Activated CD8-positive, alpha-beta memory T cell treated with anti-CD3 and anti-CD28 coated beads, Interleukin-2, amount 10 ng/mL, durations not matched to agents 7 days and 5 days (primary cell): ENCODE measurements at regions not wholly inside any gene's neighbourhood (a gene's known extent, or its start where the extent isn't known, plus 50 kb on each side); places are given as distances from the start of the nearest gene placed in this dataset.

Experiments used
- ATAC-seq: fragments of 150-1000 bp; cut with Tn5 transposase; one replicate; pipeline ENCODE4 v1.10.0; 2021; ENCODE audit warnings: moderate library complexity
- CTCF ChIA-PET: fragments of 350-600 bp; sonication (Branson Sonifier 250); formaldehyde crosslinking; loops from one replicate; lab custom pipeline; 2021; ENCODE audit warnings: antibody characterized with exemption; lab: Charles Lee
- DNase-seq: peaks from one replicate; pipeline ENCODE4 v3.0.0-alpha.2; 2020
- H3K27ac Mint-ChIP-seq: one replicate; pipeline ENCODE4 v1.8.0; 2021; ENCODE audit warnings: mild to moderate bottlenecking, mixed read lengths
- H3K27me3 Mint-ChIP-seq: one replicate; pipeline ENCODE4 v1.8.0; 2021; ENCODE audit warnings: mixed read lengths
- H3K36me3 Mint-ChIP-seq: one replicate; pipeline ENCODE4 v1.8.0; 2021; ENCODE audit warnings: mild to moderate bottlenecking, mixed read lengths
- H3K4me1 Mint-ChIP-seq: one replicate; pipeline ENCODE4 v1.8.0; 2021; ENCODE audit warnings: mixed read lengths
- H3K4me3 Mint-ChIP-seq: one replicate; pipeline ENCODE4 v1.8.0; 2021; ENCODE audit warnings: mild to moderate bottlenecking, moderate library complexity, mixed read lengths
- H3K9me3 Mint-ChIP-seq: one replicate; pipeline ENCODE4 v1.8.0; 2022; ENCODE audit warnings: low read depth, mixed read lengths

DNA sequence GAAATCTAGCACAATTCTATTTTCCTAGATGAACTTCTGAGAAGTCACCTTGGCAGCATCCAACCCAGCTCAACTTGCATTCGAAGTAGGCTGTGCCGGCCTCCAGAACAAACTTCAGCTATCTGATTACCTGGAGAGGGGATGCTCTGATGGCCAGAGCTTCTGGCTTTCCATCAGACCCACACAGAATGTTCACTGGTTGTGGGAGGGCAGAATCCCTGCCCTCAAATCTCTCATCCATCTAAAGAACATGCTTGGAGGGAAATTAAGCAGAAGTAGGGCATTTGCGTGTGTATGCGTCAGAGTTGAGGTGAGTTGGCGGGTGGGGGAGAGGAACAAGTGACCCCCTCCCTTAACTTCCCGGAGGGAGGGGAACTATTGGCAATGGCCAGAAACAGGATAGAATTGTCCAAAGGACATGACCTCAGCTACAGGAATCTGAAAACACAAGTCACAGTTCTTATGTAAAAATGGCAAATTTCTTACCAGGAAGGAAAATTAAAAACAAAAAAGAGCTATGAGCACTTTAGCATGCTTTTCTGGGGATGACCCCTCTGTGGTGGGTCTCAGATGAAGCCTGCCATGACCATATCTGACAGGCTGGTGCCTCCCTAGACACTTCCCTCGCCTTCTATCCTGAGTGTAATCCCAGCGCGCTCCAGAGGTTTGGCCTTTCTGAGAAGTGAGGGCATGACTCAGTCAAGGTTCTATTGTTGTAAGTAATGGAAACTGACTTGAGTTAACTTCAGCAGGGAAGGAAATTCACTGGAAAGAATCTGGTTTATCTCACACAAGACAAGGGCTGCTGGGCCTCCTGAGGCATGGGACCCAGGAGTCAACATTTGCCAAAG, 278.8 kb downstream of the RPS24 start:
- no peaks in the 10 kb centered on the region for H3K36me3 Mint-ChIP-seq
- no peaks in the 10 kb centered on the region for H3K4me1 Mint-ChIP-seq
- CTCF ChIA-PET: no interaction called here
- ATAC-seq (no peak), DNase-seq (peak; percentile 12)
- H3K9me3 Mint-ChIP-seq: no peaks in the 10 kb centered on the region
- H3K4me3 Mint-ChIP-seq: no peak overlapping the region
- peaks cover 9% of the 10 kb centered on the region for H3K27me3 Mint-ChIP-seq
- no peak overlapping the region for H3K27ac Mint-ChIP-seq

DNA sequence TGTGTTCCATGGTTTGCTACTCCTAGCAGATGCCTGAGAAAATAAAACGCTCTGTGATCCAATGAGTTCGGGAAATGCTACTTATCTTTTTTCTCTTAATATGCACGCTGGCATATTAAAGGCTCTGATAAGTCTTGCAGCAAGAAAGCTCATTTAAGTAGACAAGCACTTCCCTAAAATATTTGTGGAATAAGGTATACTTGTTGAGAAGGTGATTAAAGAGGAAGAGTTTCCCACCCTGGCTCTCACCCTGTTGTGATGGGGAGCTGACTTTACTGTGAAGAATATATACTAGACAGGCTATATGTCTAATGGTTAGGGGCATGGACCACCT, 279.4 kb downstream of the RPS24 start:
- H3K4me3 Mint-ChIP-seq: no peak overlapping the region
- H3K36me3 Mint-ChIP-seq: no peaks in the 10 kb centered on the region
- ATAC-seq (no peak), DNase-seq (no peak)
- H3K27me3 Mint-ChIP-seq: peaks cover 9% of the 10 kb centered on the region
- CTCF ChIA-PET: interaction anchor here (1.0 to 1.4 kb wide), 2 partner anchors 9 to 10 kb away, joined by 3 to 6 read pairs; no protein-coding TSS in a partner anchor
- H3K9me3 Mint-ChIP-seq: no peaks in the 10 kb centered on the region
- no peaks in the 10 kb centered on the region for H3K4me1 Mint-ChIP-seq
- H3K27ac Mint-ChIP-seq: no peak overlapping the region

DNA sequence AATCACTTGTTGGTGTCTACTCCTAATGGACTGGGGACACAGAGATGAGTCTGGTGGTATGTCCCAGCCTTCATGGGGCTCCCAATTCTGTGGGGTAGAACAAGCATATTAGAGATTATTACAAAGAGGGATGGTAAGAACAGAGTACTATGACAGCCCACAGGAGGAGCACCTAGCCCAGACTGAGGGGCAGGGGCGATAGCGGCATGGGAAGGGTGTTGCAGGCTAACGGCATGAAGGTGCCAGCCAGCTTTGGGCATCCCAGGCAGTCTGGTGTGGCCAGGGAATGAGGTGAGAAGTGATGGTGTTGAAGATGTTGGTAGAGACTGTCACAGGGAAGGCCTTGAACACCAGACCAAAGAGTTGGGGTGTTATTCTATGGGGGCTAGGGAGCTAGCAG, 280.0 kb downstream of the RPS24 start:
- Mint-ChIP-seq H3K4me3 (no peak overlapping the region), H3K27me3 (peaks cover 7% of the 10 kb centered on the region), H3K36me3 (no peaks in the 10 kb centered on the region), H3K9me3 (no peaks in the 10 kb centered on the region), H3K27ac (no peak overlapping the region), H3K4me1 (no peaks in the 10 kb centered on the region)
- DNase-seq (peak; percentile 28), ATAC-seq (no peak)
- CTCF ChIA-PET: interaction anchor here (1.0 to 1.4 kb wide), 2 partner anchors 10 to 11 kb away, joined by 3 to 6 read pairs; no protein-coding TSS in a partner anchor

DNA sequence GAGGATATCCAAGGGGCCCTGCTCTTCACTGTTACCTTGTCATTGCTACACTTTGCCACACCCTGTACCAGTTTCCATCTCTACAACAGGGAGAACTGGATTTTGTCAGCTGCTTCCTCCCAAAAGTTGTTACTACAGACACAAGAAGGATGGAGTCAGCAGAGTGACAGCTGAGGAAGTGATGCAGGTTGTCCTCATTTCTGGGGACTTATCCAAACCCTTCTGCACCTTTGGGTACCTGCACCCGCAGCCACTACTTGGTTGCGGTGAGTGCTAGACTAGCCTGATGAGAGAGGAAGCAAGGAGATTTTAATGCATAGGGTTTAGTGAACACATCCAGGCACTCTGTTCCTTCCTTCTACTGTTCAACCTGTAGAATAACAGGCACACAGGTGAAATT, 281.0 kb downstream of the RPS24 start:
- CTCF ChIA-PET: no interaction called here

DNA sequence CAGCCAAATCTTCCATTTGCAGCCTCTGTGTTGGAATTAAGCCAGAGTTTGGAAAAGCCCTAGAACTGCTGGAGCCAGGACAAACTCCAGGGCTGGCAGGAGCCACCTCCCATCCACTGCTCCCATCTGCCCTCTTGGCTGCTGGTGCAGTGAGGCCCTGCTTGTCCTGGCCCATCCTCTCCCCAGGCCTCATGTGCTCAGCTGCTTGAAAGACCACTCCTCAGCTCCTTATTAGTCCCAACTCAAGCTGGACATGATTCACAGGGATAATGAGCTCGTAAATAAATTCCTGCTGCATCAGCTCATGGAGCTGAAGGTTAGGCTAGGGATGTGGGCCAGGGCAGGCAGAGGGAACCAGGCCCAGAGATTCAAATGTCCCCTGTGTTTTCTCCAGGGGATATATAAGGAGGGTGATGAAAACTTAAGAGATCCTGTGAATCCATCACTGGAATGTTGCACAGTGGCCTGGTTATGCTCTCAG, 282.8 kb downstream of the RPS24 start:
- DNase-seq (peak; percentile 23), ATAC-seq (no peak)
- Mint-ChIP-seq H3K4me1 (no peaks in the 10 kb centered on the region), H3K27me3 (no peaks in the 10 kb centered on the region), H3K36me3 (no peaks in the 10 kb centered on the region), H3K27ac (no peak overlapping the region), H3K9me3 (no peaks in the 10 kb centered on the region), H3K4me3 (no peak overlapping the region)
- CTCF ChIA-PET: interaction anchor here (0.9 kb wide), 1 partner anchor 14 kb away, joined by 3 read pairs; no protein-coding TSS in a partner anchor

More for the DNA sequence above, 281.0 kb downstream of the RPS24 start:
- no peaks in the 10 kb centered on the region for H3K4me1 Mint-ChIP-seq
- DNase-seq (peak; percentile 33), ATAC-seq (no peak)
- H3K9me3 Mint-ChIP-seq: no peaks in the 10 kb centered on the region
- H3K27ac Mint-ChIP-seq: no peak overlapping the region
- no peak overlapping the region for H3K4me3 Mint-ChIP-seq
- no peaks in the 10 kb centered on the region for H3K36me3 Mint-ChIP-seq
- H3K27me3 Mint-ChIP-seq: no peaks in the 10 kb centered on the region

DNA sequence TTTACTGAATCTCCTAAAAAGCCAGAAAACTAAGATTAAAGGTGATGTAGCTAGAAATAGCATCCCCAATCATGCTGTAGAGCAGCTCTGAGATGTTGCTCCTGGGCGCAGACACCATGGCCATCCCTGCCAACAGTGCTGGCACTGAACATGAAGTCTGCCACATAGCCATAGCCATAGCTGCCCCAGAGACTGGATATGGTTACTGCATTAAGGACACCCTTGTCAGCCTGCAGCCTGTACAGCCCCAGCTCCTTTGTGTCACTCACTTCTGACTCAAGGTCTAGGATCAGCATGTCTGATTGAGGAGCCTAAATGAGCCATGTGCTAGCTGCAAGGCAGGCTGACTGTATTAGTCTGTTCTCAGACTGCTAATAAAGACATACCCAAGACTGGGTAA, 284.6 kb downstream of the RPS24 start:
- peak; percentile 7 for DNase-seq
- peaks cover 3% of the 10 kb centered on the region for H3K27me3 Mint-ChIP-seq
- ATAC-seq: no peak
- H3K9me3 Mint-ChIP-seq: no peaks in the 10 kb centered on the region
- peaks cover 1% of the 10 kb centered on the region for H3K4me1 Mint-ChIP-seq
- CTCF ChIA-PET: no interaction called here
- H3K4me3 Mint-ChIP-seq: no peak overlapping the region
- H3K36me3 Mint-ChIP-seq: no peaks in the 10 kb centered on the region
- no peak overlapping the region for H3K27ac Mint-ChIP-seq

DNA sequence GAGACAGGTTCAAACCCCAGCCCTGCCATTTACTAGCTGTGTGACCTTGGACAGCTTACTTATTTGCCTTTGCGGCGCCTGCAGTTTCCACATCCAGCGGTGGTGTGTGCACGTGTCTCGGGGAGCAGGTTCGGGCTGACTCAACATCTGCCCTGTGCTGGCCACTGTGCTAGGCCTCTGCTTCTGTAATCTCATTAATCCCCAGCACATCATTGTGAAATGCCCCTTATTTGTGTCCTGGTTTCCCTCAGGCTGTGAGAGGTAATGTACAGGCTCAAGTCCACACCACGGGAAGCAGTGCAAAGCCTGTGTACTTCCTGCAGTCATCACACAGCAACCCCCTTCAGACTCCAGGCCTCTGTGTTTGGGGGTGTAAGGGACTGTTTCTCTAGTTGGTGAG, 285.7 kb downstream of the RPS24 start:
- ATAC-seq: no peak
- Mint-ChIP-seq H3K27me3 (peaks cover 9% of the 10 kb centered on the region), H3K4me1 (peaks cover 2% of the 10 kb centered on the region), H3K4me3 (no peak overlapping the region), H3K36me3 (no peaks in the 10 kb centered on the region), H3K27ac (no peak overlapping the region), H3K9me3 (no peaks in the 10 kb centered on the region)
- CTCF ChIA-PET: no interaction called here
- peak; percentile 18 for DNase-seq

DNA sequence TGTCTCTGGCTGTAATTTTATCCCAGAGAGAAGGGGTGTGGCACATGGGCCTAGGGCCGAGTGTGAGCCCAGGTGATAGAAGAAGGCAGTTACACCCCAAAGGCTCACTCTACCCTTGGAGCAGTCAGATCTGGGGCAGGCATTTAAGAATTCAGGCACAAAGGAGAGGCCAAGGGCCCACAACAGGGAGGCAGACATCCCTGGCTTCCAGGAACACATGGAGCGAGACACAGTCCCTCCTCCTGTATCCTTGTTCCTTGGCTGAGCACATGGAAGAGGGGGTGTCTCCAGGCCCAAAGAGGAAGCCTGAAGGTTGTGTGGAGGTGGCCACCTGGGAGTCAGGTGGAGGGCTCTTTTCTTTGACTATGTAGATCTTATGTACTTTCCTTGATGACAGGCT, 286.2 kb downstream of the RPS24 start:
- DNase-seq (no peak), ATAC-seq (no peak)
- no peaks in the 10 kb centered on the region for H3K36me3 Mint-ChIP-seq
- H3K27ac Mint-ChIP-seq: no peak overlapping the region
- peaks cover 2% of the 10 kb centered on the region for H3K4me1 Mint-ChIP-seq
- H3K9me3 Mint-ChIP-seq: no peaks in the 10 kb centered on the region
- peaks cover 11% of the 10 kb centered on the region for H3K27me3 Mint-ChIP-seq
- no peak overlapping the region for H3K4me3 Mint-ChIP-seq
- CTCF ChIA-PET: no interaction called here

DNA sequence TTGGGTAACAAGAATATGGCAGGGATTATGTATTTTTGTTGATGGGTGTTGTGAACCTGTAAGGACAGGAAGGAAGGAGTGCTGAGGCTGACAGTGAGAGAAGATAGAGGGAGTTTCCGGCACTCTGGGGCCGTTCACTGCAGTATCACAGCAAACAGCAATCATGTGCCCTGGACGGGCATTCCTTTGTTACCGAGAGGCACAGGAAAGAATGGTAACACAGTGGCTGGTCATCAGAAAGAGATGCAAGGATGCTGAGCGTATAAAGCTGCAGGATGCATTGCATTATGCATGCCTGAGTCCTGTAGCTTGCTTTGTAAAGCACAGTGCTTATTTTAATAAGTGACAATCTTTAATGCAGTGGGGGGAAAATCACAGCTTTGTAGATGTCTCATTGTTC, 286.8 kb downstream of the RPS24 start:
- peaks cover 4% of the 10 kb centered on the region for H3K9me3 Mint-ChIP-seq
- no peak overlapping the region for H3K4me3 Mint-ChIP-seq
- DNase-seq (no peak), ATAC-seq (no peak)
- H3K36me3 Mint-ChIP-seq: peaks cover 2% of the 10 kb centered on the region
- CTCF ChIA-PET: no interaction called here
- H3K27me3 Mint-ChIP-seq: peaks cover 16% of the 10 kb centered on the region
- peaks cover 2% of the 10 kb centered on the region for H3K4me1 Mint-ChIP-seq
- H3K27ac Mint-ChIP-seq: no peak overlapping the region

DNA sequence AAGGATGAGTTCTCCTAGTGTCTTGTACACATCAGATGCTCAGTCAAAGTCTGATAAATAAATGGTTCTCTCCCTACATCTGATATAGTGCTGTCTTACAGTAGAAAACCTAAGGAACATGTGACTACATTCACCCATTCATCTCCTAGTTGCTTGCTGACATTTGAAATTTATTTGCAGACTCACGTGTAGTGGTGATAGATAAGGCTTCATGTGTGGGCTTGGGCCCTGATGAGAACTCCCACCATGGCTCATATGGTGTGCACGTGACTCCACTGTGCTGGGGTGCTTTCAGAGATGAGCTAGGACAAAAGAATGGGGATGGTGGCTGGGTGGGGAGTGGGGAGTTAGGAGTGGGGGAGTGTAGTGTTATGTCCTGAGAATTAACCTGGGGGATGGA, 287.3 kb downstream of the RPS24 start:
- DNase-seq (no peak), ATAC-seq (no peak)
- Mint-ChIP-seq H3K4me3 (no peak overlapping the region), H3K27ac (no peak overlapping the region), H3K9me3 (peaks cover 6% of the 10 kb centered on the region), H3K4me1 (peaks cover 2% of the 10 kb centered on the region), H3K36me3 (peaks cover 2% of the 10 kb centered on the region), H3K27me3 (peaks cover 17% of the 10 kb centered on the region)
- CTCF ChIA-PET: no interaction called here

DNA sequence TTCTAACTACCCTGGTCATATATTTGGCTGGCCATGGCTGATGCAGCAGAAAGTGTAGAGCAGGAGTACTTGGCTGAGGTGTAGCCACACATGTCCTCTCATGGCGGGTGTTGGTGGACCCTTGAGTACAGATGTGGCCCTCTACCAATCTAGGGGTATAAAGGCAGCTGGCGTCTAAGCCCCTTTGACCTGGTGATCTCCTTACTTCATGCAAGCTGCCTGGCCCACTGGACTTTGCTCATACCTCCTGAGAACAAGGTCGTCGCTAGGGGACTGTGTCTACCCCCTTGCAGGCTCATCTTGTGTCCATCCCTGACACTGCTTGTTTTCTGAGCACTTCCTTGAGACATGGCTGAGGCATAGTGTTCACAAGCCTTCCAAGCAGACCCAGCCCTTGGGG, 287.8 kb downstream of the RPS24 start:
- CTCF ChIA-PET: no interaction called here
- DNase-seq: no peak
- Mint-ChIP-seq H3K27ac (no peak overlapping the region), H3K36me3 (peaks cover 5% of the 10 kb centered on the region), H3K4me3 (no peak overlapping the region), H3K4me1 (peaks cover 5% of the 10 kb centered on the region), H3K9me3 (peaks cover 10% of the 10 kb centered on the region), H3K27me3 (peaks cover 17% of the 10 kb centered on the region)
- no peak for ATAC-seq

DNA sequence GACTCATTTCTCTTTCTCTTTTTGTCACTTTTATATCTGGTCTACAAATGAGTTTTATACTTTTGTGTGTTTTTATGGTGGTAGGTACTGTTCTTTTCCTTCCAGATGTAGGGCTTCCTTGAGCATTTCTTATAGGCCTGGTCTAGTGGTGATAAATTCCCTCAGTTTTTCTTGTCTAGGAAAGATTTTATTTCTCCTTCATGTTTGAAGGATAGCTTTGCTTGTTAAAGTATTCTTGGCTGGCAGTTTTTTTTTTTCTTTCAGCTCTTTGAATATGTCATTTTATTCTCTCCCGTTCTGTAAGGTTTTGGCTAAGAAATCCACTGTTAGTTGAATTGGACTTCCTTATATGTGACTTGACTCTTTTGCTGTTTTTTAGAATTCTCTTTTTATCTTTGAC, 292.7 kb downstream of the RPS24 start:
- Mint-ChIP-seq H3K36me3 (peaks cover 8% of the 10 kb centered on the region), H3K27ac (no peak overlapping the region), H3K4me1 (peaks cover 5% of the 10 kb centered on the region), H3K9me3 (peaks cover 19% of the 10 kb centered on the region), H3K27me3 (peaks cover 23% of the 10 kb centered on the region), H3K4me3 (no peak overlapping the region)
- CTCF ChIA-PET: no interaction called here
- no peak for ATAC-seq
- DNase-seq: no peak

DNA sequence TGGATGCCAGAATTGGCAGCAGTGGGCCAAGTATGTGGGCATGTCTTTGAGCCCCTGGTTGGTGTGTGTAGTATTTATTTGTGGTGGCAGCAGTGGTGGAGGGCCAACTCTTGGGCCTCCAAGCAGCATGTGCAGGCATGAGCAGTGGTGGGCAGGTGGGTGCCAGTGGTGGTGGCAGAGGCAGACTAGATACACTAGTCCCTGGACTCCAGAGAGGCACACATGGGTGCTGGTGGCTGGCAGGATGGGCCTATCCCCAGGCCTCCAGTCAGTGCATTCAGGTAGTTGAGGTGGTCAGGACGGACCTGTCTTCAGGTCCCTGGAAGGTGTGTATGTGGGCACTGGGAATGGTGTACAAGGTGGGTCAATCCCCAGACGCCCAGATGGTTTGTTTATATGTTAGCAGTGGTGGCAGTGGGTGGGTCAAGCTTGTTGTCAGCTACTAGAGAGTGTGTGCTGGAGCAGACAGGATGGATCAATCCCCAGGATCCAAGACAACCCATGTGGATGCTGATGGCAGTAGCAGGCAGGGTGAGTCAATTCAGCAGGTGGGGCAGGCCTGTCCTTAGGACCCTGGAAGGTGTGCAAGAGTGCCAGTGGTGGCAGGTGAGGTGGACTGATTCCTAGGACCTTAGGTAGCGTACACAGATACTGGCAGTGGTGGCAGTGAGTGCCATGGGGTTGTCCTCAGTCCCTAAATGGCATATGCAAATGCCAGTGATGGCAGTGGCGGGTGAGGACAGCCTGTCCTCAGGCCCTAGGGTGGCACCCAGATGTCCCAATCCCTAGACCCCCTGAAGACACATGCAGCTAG, 294.3 kb downstream of the RPS24 start:
- CTCF ChIA-PET: no interaction called here
- Mint-ChIP-seq H3K4me1 (peaks cover 5% of the 10 kb centered on the region), H3K36me3 (peaks cover 8% of the 10 kb centered on the region), H3K27me3 (peaks cover 23% of the 10 kb centered on the region), H3K27ac (no peak overlapping the region), H3K4me3 (no peak overlapping the region), H3K9me3 (peaks cover 19% of the 10 kb centered on the region)
- DNase-seq (peak; percentile 15), ATAC-seq (no peak)
